ENCODE measurements at regions not wholly inside any gene's neighbourhood (a gene's known extent, or its start where the extent isn't known, plus 50 kb on each side); places are given as distances from the start of the nearest gene placed in this dataset.

DNA sequence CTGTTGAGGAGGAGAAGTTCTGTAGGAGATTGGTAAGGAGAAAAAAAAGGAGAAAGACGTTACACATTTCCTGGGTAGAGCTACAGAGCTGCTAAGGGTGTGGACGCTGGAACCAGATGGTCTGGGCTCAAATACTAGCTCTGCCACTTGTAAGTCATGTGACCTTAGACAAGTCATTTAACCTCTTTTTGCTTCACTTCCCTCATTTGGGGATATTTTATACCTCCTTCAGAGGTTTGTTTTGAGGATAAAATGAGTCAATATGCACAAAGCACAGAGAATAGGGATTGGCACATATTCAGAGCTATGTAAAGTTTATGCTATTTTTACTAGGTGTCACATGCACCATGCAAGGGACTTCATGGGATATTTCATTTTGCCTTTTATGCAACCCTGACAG, 708.8 kb downstream of the DHX35 start:
- Histone ChIP-seq H3K9ac (ENCODE audit: insufficient read depth, low read length, poor library complexity, severe bottlenecking) (no peak overlapping the region), H3K4me1 (ENCODE audit: control insufficient read depth in 1 of 2, insufficient read depth in 2 of 2, low read length in 2 of 2) (no peaks in the 10 kb centered on the region), H3K9me3 (replicated peaks in 1 of 2; ENCODE audit: control insufficient read depth in 1 of 2, insufficient read depth in 1 of 2, low read length in 2 of 2) (no peaks in the 10 kb centered on the region), H2AFZ (ENCODE audit: insufficient read depth, low read depth, low read length, poor library complexity, severe bottlenecking) (no peak overlapping the region), H3K4me2 (replicated peaks; ENCODE audit: extremely low read depth, low read length, poor library complexity, severe bottlenecking) (no peak overlapping the region), H3K36me3 (replicated peaks in 1 of 2; ENCODE audit: control insufficient read depth in 1 of 2, insufficient read depth in 2 of 2, low read length in 2 of 2) (no peaks in the 10 kb centered on the region), H3K27ac (ENCODE audit: low read depth in 1 of 2, low read length in 2 of 2) (no peak overlapping the region), H3K27me3 (ENCODE audit: control insufficient read depth in 2 of 2, insufficient read depth in 2 of 2, low read length in 2 of 2) (no peaks in the 10 kb centered on the region), H3K4me3 (replicated peaks in 1 of 3; ENCODE audit: low read depth in 2 of 3, low read length in 3 of 3) (no peak overlapping the region), H3K79me2 (ENCODE audit: insufficient read depth, low read length) (no peaks in the 10 kb centered on the region), H4K20me1 (ENCODE audit: insufficient read depth, low read length) (no peaks in the 10 kb centered on the region)
- Mint-ChIP-seq H3K9me3 (peaks cover 0 to 5% (median 0%) of the 10 kb centered on the region in 7 donors), H3K27me3 (ENCODE audit: low read depth in 3 of 3) (no peaks in the 10 kb centered on the region), H3K36me3 (no peaks in the 10 kb centered on the region), H3K27ac (no peak overlapping the region), H3K4me1 (no peaks in the 10 kb centered on the region), H3K4me3 (no peak overlapping the region)
- intact Hi-C loops (cut with micrococcal nuclease): no loop called here
- WGBS (ENCODE audit: insufficient coverage): no CpG with 5 or more reads among the region's 2 CpGs
- no peak for DNase-seq
- TF ChIP-seq, protein P1, sequence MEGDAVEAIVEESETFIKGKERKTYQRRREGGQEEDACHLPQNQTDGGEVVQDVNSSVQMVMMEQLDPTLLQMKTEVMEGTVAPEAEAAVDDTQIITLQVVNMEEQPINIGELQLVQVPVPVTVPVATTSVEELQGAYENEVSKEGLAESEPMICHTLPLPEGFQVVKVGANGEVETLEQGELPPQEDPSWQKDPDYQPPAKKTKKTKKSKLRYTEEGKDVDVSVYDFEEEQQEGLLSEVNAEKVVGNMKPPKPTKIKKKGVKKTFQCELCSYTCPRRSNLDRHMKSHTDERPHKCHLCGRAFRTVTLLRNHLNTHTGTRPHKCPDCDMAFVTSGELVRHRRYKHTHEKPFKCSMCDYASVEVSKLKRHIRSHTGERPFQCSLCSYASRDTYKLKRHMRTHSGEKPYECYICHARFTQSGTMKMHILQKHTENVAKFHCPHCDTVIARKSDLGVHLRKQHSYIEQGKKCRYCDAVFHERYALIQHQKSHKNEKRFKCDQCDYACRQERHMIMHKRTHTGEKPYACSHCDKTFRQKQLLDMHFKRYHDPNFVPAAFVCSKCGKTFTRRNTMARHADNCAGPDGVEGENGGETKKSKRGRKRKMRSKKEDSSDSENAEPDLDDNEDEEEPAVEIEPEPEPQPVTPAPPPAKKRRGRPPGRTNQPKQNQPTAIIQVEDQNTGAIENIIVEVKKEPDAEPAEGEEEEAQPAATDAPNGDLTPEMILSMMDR (IDR thresholded peaks at IDR 0.05): no peak

DNA sequence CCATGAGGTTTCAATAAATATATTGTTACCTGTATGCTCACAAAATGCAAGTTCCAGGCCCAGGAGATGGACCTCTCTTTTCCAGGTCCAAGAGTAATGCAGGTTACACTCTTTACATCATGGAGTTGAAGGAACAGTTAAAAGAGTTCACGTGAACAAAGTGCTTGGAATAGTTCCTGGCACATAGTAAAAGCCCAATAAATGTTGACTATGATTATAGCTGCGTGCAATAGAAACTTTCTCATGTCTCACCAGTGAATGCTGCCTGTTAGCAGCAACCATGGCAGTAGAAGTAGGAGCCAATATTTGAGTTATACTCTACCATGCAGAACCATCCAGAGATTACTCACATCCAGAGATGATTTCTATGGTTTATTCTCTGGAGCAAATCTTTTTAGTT, 707.5 kb downstream of the DHX35 start:
- Mint-ChIP-seq H3K9me3 (peaks cover 0 to 5% (median 1%) of the 10 kb centered on the region in 7 donors), H3K36me3 (no peaks in the 10 kb centered on the region), H3K4me3 (no peak overlapping the region), H3K27ac (no peak overlapping the region), H3K27me3 (ENCODE audit: low read depth in 3 of 3) (peaks cover 0 to 1% (median 0%) of the 10 kb centered on the region in 3 donors), H3K4me1 (no peaks in the 10 kb centered on the region)
- intact Hi-C loops (cut with micrococcal nuclease): no loop called here
- H3K4me1 ChIP-seq (ENCODE audit: control insufficient read depth in 1 of 2, insufficient read depth in 2 of 2, low read length in 2 of 2): no peaks in the 10 kb centered on the region
- WGBS (ENCODE audit: insufficient coverage): no CpG with 5 or more reads among the region's 2 CpGs
- H3K27me3 ChIP-seq (ENCODE audit: control insufficient read depth in 2 of 2, insufficient read depth in 2 of 2, low read length in 2 of 2): no peaks in the 10 kb centered on the region
- H3K4me2 ChIP-seq (replicated peaks; ENCODE audit: extremely low read depth, low read length, poor library complexity, severe bottlenecking): no peak overlapping the region
- H4K20me1 ChIP-seq (ENCODE audit: insufficient read depth, low read length): no peaks in the 10 kb centered on the region
- no peak overlapping the region for H2AFZ ChIP-seq (ENCODE audit: insufficient read depth, low read depth, low read length, poor library complexity, severe bottlenecking)
- DNase-seq: no peak
- no peaks in the 10 kb centered on the region for H3K9me3 ChIP-seq (replicated peaks in 1 of 2; ENCODE audit: control insufficient read depth in 1 of 2, insufficient read depth in 1 of 2, low read length in 2 of 2)
- H3K79me2 ChIP-seq (ENCODE audit: insufficient read depth, low read length): no peaks in the 10 kb centered on the region
- H3K9ac ChIP-seq (ENCODE audit: insufficient read depth, low read length, poor library complexity, severe bottlenecking): no peak overlapping the region
- H3K27ac ChIP-seq (ENCODE audit: low read depth in 1 of 2, low read length in 2 of 2): no peak overlapping the region
- H3K4me3 ChIP-seq (replicated peaks in 1 of 3; ENCODE audit: low read depth in 2 of 3, low read length in 3 of 3): no peak overlapping the region
- TF ChIP-seq, protein P1 (IDR thresholded peaks at IDR 0.05): no peak
- no peaks in the 10 kb centered on the region for H3K36me3 ChIP-seq (replicated peaks in 1 of 2; ENCODE audit: control insufficient read depth in 1 of 2, insufficient read depth in 2 of 2, low read length in 2 of 2)
